ENCODE measurements at regions not wholly inside any gene's neighbourhood (a gene's known extent, or its start where the extent isn't known, plus 50 kb on each side); places are given as distances from the start of the nearest gene placed in this dataset.
"Not testable (repeated sequence)": the region's sequence is repeated elsewhere in the genome, so short reads cannot be mapped to it uniquely, and the experiment has no call there.

DNA sequence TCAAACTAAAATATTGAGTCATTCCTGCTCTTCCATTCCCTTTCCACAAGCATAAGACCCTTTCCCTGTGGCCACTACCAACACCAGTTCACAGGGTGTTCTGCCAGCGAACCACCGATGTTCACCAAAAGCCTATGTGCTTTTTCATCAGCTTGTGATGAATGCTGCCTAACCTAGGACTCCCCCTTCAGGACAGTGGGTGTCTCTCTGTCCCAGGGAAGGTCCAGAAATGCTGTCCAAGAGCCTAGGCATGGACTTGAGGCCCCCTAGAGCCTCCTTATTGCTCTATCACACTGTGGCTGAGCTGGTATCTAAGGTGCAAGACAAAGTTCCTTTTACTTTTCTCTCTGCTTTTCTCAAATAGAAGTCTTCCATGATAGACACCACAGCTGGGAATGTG lies 1015.6 kb downstream of the PCDH19 start:
- DNase-seq, result peak; percentile 5

GRCh38 chrX:99384594-99385374 lies 1025.3 kb downstream of the PCDH19 start:
- DNase-seq, result no peak

DNA sequence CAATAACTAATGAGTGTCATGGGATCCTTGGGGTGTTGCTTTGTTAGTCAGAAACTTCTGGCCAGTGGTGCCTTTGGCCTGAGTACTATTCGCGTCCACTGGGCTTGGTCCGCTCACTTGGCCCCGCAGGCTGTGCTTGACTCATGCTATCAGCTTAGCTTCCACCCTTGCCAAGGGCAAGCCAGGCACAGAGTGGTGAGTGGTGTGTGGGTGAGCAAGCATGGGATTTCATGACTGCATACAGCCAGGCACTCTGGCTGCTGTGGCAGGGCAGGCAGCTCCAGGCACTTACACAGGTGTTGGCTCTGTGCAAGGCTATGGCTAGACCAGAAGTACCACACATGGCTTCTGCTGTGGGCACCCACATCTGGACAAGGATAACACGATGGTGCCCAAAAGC lies 1026.3 kb downstream of the PCDH19 start:
- DNase-seq, result no peak

GRCh38 chrX:99371976-99372595 lies 1038.0 kb downstream of the PCDH19 start:
- DNase-seq, result no peak

- DNase-seq, result peak; percentile 22
These were observed 1056.7 kb downstream of the PCDH19 start for GRCh38 chrX:99353412-99353811.

DNA sequence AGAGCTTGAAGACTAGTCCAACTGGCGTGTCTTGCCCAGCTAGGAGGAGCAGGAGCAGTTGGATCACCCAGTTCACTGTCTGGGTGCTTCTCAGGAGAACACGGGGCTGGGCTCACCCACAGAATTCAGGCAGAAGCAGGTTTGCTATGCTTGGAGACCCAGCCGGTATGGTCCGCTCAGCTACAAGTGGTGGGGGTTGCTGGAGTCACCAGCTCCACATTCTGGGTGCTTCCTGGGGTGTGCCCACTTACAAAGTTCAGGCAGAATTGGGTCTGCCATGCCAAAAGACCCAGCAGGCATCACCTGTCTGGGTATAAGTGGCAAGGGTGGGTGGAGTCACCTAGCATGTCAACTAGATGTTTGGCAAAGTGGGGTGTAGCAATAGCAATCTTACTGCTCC lies 1061.8 kb downstream of the PCDH19 start:
- no peak for DNase-seq

DNA sequence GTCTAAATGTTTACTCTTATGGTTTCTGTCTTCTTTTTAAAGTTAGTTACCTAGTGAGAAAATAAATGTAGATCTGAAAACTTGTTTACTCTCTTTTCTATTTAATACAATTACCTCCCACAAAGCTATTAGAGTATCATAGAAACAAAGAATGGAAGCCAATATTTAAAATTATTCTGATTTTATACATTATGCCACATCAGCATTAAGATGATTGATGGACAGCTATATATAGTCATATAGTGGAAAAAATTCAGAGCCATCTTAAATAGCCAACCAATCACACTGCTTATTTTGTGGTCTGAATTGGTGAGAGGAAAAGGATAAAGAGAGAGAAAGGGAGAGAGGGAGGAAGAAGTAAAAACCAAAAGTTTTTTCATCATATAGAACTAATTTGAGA lies 1101.8 kb downstream of the PCDH19 start:
- no peak for DNase-seq

DNA sequence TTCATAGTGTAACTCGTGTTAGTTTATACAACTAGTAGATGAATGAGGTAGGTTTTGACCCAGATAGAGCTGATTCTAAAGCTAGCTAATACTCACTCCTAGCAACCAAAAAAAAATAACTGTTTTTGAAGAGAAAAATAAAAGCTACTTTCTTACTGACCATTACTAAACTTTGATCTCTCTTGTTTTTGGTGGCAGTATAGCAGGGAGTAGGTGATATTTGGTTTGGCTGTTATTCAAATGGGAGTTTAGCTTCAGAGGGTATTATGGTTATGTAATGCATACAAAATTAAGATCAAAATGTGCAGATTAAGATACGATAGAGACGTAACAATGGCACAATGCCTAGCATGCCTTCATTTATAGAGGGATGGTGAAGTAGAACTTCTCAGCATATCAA lies 1104.5 kb downstream of the PCDH19 start:
- no peak for DNase-seq

DNA sequence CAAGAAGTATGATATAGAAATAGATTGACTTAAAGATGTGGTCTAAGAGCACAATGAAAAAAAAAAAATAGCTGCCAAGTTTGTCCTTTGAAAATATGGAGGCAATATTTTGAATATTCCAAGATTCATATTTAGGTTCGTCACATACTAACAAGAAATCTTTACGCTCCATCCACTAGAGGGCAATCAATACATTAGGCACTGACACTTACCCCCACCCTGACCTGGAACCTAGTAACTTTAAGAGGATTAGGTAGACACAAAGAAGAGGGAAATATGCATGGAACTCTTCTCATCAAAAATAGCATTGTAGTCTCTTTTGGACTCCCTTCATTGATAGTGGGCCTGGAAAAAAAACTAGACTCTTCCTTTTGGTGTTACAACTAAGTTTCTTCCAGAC lies 1108.1 kb downstream of the PCDH19 start:
- peak; percentile 46 for DNase-seq

DNA sequence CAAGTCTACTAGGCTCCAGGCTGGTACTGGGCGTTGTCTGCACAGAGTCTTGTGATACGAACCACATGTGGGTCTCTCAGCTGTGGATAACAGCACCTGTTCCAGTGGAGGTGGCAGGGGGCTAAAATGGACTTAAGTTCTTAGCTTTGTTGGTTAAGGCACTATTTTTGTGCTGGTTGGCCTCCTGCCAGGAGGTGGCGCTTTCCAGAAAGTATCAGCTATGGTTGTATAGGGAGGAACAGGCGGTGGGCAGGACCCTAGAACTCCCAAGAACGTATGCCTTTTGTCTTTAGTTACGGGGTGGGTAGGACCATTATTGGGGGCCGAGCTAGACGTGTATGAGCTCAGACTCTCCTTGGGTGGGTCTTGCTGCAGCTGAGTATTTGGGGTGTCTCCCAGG lies 1138.4 kb downstream of the PCDH19 start:
- DNase-seq, result no peak

DNA sequence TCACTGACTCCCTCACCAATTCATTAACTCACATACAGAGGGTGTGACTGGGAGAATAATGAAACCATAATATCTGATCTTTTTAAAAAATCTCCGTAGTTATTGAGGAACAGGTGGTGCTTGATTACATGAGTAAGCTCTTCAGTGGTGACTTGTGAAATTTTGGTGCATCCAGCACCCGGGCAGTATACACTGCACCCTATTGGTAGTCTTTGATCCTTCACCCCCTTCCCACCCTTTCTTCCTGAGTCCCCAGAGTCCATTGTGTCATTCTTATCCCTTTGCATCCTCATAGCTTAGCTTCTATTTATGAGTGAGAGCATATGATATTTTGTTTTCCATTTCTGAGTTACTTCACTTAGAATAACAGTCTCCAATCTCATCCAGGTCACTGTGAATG lies 1143.8 kb downstream of the PCDH19 start:
- no peak for DNase-seq

GRCh38 chrX:99248180-99248579 lies 1161.9 kb downstream of the PCDH19 start:
- DNase-seq, result no peak

GRCh38 chrX:99242001-99242400 lies 1168.1 kb downstream of the PCDH19 start:
- DNase-seq, result no peak

DNA sequence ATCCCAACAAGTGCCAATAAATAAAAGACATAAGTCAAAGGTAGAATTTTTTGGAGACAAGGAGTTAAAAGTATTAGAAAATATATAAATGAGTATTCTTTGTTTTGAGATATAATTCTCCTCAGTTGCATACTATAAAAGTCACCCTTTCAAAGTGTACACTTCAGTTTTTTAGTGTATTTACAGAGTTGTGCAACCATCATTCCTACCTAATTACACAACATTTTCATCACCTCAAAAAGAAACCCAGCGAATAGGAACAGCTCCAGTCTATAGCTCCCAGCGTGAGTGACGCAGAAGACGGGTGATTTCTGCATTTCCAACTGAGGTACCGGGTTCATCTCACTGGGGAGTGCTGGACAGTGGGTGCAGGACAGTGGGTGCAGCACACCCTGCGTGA lies 1175.7 kb downstream of the PCDH19 start:
- DNase-seq, result not testable (repeated sequence)

GRCh38 chrX:99192421-99192820 lies 1217.7 kb downstream of the PCDH19 start:
- DNase-seq, result no peak

- DNase-seq, result no peak
These were observed 1225.9 kb downstream of the PCDH19 start for GRCh38 chrX:99184153-99184552.

DNA sequence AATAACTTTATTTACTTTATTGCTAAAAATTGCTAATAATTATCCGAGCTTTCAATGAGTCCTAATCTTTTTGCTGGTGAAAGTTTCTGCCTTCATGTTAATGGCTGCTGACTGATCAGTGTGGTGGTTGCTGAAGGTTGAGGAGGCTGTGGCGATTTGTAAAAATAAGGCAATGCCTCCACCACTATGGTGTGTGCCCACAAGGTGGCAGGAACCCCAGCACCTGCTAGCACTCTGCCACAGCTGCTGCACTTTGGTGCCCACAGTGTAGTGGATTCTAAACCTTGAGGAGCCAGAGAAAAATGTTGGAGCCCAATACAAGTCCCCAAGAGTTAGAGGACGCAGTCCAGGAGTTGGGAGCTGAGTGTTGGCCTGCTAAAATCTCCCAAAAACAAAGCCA lies 1237.1 kb downstream of the PCDH19 start:
- DNase-seq, result no peak

DNA sequence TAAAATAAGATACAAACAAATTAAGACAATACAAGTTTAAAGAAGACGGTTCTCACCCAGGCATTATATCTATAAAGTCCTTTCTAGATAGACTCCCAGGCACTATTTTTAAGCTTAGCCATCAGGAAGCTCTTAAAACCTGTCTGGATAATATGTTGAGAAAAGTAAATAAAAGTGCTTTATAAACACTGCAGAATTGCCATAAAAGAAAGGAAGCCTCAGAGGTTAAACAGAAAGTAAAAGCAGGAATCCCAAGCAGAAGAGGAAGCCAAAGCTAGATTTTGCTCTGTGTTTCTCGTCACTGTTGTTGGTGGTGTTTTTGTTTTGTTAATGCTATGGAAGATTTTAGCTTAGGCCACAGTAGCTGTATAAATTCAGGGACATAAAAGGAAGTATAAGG lies 1267.3 kb downstream of the PCDH19 start:
- peak; percentile 51 for DNase-seq

DNA sequence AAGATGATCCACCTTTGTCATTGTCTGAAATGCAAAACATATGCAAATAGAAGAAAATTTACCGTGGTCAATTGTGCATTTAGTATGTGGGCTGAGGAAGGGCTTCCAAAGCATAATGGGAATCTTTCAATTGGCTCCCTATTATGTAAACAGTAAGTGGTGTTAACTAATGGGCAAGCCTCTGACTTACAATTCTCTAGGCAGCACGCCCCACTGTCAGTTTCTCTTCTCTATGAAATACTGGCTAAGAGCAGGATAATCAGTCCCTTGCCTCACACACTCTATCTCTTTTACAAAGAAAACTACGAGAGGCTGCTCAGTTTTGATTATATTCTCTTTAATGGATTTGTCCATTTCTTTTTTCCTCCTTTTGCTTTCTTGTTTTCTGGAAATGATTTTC lies 1272.6 kb downstream of the PCDH19 start:
- no peak for DNase-seq

GRCh38 chrX:99117011-99117410 lies 1293.1 kb downstream of the PCDH19 start:
- DNase-seq, result no peak

GRCh38 chrX:99095965-99096635 lies 1314.0 kb downstream of the PCDH19 start:
- DNase-seq, result no peak

- DNase-seq, result no peak
These were observed 1318.6 kb downstream of the PCDH19 start for GRCh38 chrX:99091459-99091858.

DNA sequence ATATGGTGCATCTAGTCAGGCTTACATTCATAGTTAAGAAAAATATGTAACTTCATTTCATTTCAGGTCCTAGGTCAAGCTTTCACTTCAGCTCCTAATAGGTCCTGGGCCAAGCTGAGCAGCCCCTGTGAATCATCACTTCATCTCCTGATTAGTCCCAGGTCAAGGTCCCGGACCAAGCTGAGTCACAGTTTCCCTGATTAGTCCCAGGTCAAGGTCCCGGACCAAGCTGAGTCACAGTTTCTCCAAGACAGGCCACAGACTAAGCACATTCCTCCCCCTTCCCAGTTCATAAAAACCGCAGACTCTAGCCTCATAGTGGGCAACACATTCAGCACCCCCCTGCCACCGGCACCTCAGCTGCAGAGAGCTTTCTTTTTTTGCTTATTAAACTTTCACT lies 1331.8 kb downstream of the PCDH19 start:
- DNase-seq, result no peak

GRCh38 chrX:99077099-99077498 lies 1333.0 kb downstream of the PCDH19 start:
- DNase-seq, result no peak
